BJ (cell line): ENCODE measurements at regions not wholly inside any gene's neighbourhood (a gene's known extent, or its start where the extent isn't known, plus 50 kb on each side); places are given as distances from the start of the nearest gene placed in this dataset.
A peak's percentile ranks its signal among the peaks of the same experiment; 100 is the strongest.

Experiments used
- CTCF ChIA-PET: fragments of 350-600 bp; formaldehyde crosslinking; extraction: SDS; loops from one replicate; lab custom pipeline; 2021; ENCODE audit warnings: antibody characterized with exemption, inconsistent platforms; lab: Yijun Ruan, JAX
- POLR2A ChIA-PET: fragments of 300-600 bp; sonication (Branson Sonifier 250); formaldehyde crosslinking; extraction: SDS; loops from one replicate; lab custom pipeline; 2021; ENCODE audit warnings: antibody characterized with exemption; lab: Charles Lee
- DNase-seq: peaks from one replicate; pipeline ENCODE4 v3.0.0-alpha.2; 2011; ENCODE audit warnings: low read depth
- H3K27me3 ChIP-seq: 2 replicates; pipeline ENCODE4 v1.6.0; 2011; ENCODE audit warnings: low read length; ENCODE audit not compliant: control insufficient read depth, insufficient read depth
- H3K36me3 ChIP-seq: 2 replicates; pipeline ENCODE4 v1.5.1; 2011; ENCODE audit warnings: low read length; ENCODE audit not compliant: control insufficient read depth, insufficient read depth
- H3K4me3 ChIP-seq: 2 replicates; pipeline ENCODE4 v1.5.1; 2011; ENCODE audit warnings: low read depth, mild to moderate bottlenecking, control low read depth, low read length
- TF ChIP-seq, protein P1 (sequence below): IDR thresholded peaks from 2 replicates; pipeline ENCODE4 v1.5.1; 2011; ENCODE audit warnings: low read depth, mild to moderate bottlenecking, control low read depth, inconsistent platforms, low read length, moderate library complexity; ENCODE audit not compliant: insufficient read depth

DNA sequence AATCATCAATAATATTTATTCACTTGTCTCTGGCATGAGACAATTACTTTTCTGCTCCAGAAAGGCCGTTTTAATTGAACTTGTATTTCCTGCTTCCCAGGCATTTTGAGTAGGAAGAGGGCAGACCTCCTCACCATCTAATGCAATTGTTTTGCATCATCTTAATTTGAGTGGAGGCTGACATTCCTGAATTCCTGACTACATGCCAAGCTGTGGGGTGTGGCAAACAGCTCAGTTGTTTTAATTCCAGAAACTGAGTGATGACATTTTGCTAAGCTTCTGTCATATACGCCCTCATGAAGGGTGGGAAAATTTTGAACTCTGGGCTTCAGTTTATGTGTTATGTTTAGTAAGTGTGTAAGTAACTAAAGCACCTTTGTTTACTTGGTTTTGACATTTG is 125.4 kb upstream of the USP25 start:
- TF ChIP-seq, protein P1, sequence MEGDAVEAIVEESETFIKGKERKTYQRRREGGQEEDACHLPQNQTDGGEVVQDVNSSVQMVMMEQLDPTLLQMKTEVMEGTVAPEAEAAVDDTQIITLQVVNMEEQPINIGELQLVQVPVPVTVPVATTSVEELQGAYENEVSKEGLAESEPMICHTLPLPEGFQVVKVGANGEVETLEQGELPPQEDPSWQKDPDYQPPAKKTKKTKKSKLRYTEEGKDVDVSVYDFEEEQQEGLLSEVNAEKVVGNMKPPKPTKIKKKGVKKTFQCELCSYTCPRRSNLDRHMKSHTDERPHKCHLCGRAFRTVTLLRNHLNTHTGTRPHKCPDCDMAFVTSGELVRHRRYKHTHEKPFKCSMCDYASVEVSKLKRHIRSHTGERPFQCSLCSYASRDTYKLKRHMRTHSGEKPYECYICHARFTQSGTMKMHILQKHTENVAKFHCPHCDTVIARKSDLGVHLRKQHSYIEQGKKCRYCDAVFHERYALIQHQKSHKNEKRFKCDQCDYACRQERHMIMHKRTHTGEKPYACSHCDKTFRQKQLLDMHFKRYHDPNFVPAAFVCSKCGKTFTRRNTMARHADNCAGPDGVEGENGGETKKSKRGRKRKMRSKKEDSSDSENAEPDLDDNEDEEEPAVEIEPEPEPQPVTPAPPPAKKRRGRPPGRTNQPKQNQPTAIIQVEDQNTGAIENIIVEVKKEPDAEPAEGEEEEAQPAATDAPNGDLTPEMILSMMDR: no peak
- Histone ChIP-seq H3K4me3 (no peak overlapping the region), H3K36me3 (no peaks in the 10 kb centered on the region), H3K27me3 (no peaks in the 10 kb centered on the region)
- ChIA-PET POLR2A (no interaction called here), CTCF (interaction anchor here (1.0 to 1.4 kb wide), 2 partner anchors 91 to 1222 kb away, joined by 3 to 4 read pairs; partner anchors contain the start of gene HSPA13)
- peak; percentile 61 for DNase-seq

DNA sequence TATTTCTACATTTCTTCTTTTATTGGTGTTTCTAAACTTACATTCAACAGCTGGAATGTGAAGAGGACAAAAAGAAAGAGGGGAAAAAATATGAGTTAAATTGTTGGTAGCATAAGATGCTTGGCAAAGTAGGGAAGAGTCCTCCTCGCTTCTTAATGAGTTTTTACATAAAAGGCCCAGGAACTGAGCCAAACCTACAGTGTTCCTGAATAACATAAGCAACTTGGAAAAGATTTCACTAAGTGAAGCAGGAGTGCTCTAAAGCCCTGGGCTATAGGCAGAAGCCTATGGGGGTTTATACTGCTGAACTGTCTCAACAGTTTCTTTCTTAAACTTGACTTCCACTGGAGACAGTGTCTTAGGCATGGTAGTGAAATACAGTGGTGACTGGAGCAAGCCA is 115.0 kb upstream of the USP25 start:
- ChIA-PET CTCF (no interaction called here), POLR2A (no interaction called here)
- no peak for DNase-seq
- Histone ChIP-seq H3K4me3 (no peak overlapping the region), H3K36me3 (no peaks in the 10 kb centered on the region), H3K27me3 (no peaks in the 10 kb centered on the region)
- TF ChIP-seq, protein P1: no peak

DNA sequence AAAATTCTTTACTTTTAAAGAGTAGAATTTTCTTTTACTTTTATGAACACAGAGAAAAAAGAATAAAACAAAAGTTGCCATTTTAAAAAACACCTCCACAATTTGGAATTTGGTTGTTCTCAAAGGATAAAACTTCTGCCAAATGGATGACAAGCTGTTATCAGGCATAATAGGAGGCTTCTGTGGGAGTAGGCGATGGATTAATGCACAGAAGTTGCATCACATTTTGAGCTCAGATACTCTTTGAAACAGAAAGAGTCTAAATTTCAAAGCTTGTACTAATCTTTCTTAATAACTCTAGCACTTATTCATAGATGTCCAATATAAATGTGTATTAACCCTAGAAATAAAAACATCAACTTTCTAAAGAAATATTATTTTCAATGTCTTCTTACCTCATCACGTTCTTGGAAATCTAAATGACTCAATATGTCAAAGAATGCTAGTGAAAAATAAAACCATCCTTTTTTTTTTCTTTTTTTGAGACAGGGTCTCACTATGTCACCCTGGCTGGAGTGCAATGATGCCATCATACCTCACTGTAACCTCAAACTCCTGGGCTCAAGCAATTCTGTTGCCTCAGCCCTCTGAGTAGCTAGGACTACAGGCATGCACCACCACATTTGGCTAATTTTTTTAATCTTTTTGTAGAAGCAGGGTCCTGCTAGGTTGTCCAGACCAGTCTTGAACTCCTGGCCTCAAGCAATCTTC is 112.8 kb upstream of the USP25 start:
- DNase-seq: no peak
- ChIA-PET CTCF (interaction anchor here (1.2 kb wide), 1 partner anchor 15 kb away, joined by 3 read pairs; no protein-coding TSS in a partner anchor), POLR2A (no interaction called here)
- TF ChIP-seq, protein P1: no peak
- H3K36me3 ChIP-seq: no peaks in the 10 kb centered on the region
- H3K27me3 ChIP-seq: no peaks in the 10 kb centered on the region
- no peak overlapping the region for H3K4me3 ChIP-seq

DNA sequence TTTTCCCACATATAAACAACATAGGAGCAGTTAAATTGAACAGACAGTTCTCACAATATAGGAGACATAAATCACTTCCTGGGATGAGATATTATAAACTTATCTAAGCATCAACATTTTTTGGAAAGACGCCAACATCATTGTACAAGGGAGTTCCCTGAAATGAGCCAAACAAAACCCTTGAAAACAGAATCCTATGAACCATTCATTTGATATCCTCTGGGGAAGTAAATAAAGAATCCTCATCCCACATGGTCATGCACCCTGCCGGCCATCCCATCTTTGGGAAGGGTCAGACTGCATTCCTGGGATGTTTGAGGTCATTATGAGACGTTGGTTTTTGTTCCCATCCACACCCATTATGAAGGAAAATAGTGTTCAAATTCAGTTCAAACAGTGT is 111.8 kb upstream of the USP25 start:
- POLR2A ChIA-PET: no interaction called here
- CTCF ChIA-PET: no interaction called here
- TF ChIP-seq, protein P1: no peak

DNA sequence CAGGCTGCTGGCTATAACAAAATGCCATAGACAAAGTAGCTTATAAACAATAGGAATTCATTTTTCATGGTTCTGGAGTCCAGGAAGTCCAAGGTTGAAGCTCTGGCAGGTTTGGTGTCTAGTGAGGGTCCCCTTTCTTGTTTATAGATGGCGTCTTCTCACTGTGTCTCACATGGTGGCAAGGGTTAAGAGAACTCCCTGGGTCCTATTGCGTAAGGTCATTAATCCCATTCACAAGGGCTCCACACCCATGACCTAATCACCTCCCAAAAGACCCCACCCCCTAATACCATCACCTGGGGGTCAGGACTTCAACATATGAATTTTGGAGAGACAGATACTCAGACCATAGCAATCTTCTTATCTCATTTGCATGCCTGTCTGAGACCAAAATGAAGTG is 108.9 kb upstream of the USP25 start:
- no peak for DNase-seq
- no peak overlapping the region for H3K4me3 ChIP-seq
- ChIA-PET POLR2A (no interaction called here), CTCF (no interaction called here)
- TF ChIP-seq, protein P1: no peak
- H3K27me3 ChIP-seq: no peaks in the 10 kb centered on the region
- H3K36me3 ChIP-seq: no peaks in the 10 kb centered on the region

More for the DNA sequence above, 111.8 kb upstream of the USP25 start:
- peak; percentile 60 for DNase-seq
- H3K36me3 ChIP-seq: no peaks in the 10 kb centered on the region
- H3K4me3 ChIP-seq: no peak overlapping the region
- H3K27me3 ChIP-seq: no peaks in the 10 kb centered on the region
